ENCODE measurements at regions not wholly inside any gene's neighbourhood (a gene's known extent, or its start where the extent isn't known, plus 50 kb on each side); places are given as distances from the start of the nearest gene placed in this dataset.

DNA sequence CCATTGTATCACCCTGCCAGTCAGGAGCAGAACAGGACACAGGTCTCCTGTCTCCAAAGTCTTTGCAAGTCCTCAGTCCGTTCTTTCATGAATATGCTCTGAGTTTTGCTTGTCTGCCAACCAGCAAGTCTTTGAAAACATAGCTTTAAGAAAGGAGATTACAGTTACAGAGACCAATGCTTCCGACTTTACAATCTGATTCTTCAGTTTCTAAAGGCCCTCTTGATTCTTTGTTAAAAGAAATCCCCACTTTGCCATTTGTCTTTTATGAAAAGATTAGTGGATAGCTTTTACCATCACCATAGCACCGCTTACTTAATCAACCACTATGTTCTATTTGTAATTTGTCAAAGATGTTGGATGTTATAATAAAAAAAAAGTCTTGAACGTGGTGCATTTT, 562.8 kb upstream of the BTBD3 start:
- TF ChIP-seq, protein P1, sequence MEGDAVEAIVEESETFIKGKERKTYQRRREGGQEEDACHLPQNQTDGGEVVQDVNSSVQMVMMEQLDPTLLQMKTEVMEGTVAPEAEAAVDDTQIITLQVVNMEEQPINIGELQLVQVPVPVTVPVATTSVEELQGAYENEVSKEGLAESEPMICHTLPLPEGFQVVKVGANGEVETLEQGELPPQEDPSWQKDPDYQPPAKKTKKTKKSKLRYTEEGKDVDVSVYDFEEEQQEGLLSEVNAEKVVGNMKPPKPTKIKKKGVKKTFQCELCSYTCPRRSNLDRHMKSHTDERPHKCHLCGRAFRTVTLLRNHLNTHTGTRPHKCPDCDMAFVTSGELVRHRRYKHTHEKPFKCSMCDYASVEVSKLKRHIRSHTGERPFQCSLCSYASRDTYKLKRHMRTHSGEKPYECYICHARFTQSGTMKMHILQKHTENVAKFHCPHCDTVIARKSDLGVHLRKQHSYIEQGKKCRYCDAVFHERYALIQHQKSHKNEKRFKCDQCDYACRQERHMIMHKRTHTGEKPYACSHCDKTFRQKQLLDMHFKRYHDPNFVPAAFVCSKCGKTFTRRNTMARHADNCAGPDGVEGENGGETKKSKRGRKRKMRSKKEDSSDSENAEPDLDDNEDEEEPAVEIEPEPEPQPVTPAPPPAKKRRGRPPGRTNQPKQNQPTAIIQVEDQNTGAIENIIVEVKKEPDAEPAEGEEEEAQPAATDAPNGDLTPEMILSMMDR (IDR thresholded peaks at IDR 0.05), result no peak
- no peak for TF ChIP-seq POLR2A (IDR thresholded peaks at IDR 0.05)

Data from uterus (tissue), 2 donors.